ENCODE measurements at regions not wholly inside any gene's neighbourhood (a gene's known extent, or its start where the extent isn't known, plus 50 kb on each side); places are given as distances from the start of the nearest gene placed in this dataset.

DNA sequence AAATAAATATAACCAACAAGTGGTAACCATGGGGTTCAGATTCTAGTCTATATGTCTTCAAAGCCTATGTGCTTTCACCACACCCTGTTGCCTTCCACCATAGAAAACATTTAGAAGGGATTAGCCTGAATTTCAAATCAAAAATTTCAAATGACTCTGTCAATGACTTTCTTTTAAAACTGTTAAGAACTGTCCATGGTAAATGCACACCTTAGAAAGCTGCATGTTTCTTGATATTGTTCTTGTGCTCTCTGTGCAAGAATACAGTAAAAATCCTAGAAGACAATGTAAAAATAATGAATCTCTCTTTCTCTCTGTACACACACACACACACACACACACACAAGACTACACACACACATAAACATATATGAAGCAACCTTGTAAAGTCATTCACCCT lies 74.6 kb upstream of the EXOC1L start:
- Histone ChIP-seq H3K4me1 (no peaks in the 10 kb centered on the region), H3K27me3 (peaks cover 0 to 4% (median 0%) of the 10 kb centered on the region in 9 donors), H3K9me3 (no peaks in the 10 kb centered on the region), H3K27ac (no peak overlapping the region), H3K36me3 (no peaks in the 10 kb centered on the region), H3K4me3 (no peak overlapping the region)
- intact Hi-C loops (cut with DNase I): no loop called here
- TF ChIP-seq, protein P1, sequence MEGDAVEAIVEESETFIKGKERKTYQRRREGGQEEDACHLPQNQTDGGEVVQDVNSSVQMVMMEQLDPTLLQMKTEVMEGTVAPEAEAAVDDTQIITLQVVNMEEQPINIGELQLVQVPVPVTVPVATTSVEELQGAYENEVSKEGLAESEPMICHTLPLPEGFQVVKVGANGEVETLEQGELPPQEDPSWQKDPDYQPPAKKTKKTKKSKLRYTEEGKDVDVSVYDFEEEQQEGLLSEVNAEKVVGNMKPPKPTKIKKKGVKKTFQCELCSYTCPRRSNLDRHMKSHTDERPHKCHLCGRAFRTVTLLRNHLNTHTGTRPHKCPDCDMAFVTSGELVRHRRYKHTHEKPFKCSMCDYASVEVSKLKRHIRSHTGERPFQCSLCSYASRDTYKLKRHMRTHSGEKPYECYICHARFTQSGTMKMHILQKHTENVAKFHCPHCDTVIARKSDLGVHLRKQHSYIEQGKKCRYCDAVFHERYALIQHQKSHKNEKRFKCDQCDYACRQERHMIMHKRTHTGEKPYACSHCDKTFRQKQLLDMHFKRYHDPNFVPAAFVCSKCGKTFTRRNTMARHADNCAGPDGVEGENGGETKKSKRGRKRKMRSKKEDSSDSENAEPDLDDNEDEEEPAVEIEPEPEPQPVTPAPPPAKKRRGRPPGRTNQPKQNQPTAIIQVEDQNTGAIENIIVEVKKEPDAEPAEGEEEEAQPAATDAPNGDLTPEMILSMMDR (IDR thresholded peaks at IDR 0.05): no peak
- no peak for TF ChIP-seq POLR2A (IDR thresholded peaks at IDR 0.05)
- no peak for ATAC-seq
- no peak for DNase-seq

DNA sequence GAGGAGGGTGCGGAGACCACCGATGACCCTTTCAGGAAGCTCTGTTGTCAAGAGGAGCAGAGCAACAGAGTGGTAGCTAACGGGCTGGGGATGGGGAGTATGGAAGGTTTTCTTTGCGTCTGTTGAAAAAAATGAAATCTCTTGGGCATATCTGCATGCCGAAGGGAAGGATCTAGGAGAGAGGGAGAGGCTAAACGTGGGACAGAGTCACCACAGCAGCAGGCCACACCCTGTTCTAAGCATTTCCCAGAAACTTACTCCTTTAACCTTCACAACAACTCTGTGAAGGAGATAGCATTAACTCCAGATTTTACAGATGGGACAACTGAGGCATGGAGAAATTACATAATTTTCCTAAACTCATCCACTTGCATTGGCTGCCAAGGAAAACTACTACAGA lies 71.8 kb upstream of the EXOC1L start:
- ATAC-seq: no peak
- peaks cover 0 to 4% (median 0%) of the 10 kb centered on the region in 9 donors for H3K27me3 ChIP-seq
- H3K27ac ChIP-seq: no peak overlapping the region
- H3K36me3 ChIP-seq: no peaks in the 10 kb centered on the region
- no peak overlapping the region for H3K4me3 ChIP-seq
- no peaks in the 10 kb centered on the region for H3K4me1 ChIP-seq
- DNase-seq: no peak
- H3K9me3 ChIP-seq: peaks cover 0 to 4% (median 0%) of the 10 kb centered on the region in 12 donors
- intact Hi-C loops (cut with DNase I): no loop called here
- WGBS, 4 donors: 76 to 84% (median 83%) methylated on average over 6 of the region's 6 CpGs
- TF ChIP-seq POLR2A (IDR thresholded peaks at IDR 0.05): no peak
- TF ChIP-seq, protein P1 (IDR thresholded peaks at IDR 0.05): no peak

DNA sequence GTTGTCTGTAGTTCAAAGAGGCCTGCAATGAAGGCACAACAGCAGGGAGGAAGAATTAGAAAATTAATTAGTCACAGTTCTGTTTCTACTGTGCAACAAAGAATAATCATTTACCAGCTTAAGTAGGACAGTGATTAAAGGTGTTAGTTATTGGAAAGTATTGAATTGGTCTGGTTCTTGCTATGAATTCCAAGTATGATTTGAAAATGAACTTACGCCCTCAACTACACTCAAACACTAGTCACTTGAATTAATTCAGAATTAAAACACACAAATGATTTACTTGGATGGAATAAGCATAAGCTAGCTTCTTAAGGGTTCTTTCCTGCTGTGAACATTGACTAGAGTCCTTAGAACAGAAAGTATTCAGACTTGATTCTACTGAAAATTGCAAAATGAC lies 69.9 kb upstream of the EXOC1L start:
- Histone ChIP-seq H3K36me3 (no peaks in the 10 kb centered on the region), H3K27ac (no peak overlapping the region), H3K27me3 (peaks cover 0 to 4% (median 0%) of the 10 kb centered on the region in 9 donors), H3K4me1 (no peaks in the 10 kb centered on the region), H3K4me3 (no peak overlapping the region), H3K9me3 (peaks cover 0 to 4% (median 0%) of the 10 kb centered on the region in 12 donors)
- TF ChIP-seq POLR2A (IDR thresholded peaks at IDR 0.05): no peak
- TF ChIP-seq, protein P1 (IDR thresholded peaks at IDR 0.05): no peak
- DNase-seq (no peak), ATAC-seq (no peak)
- 94 to 100% (median 96%) methylated on average over 1 of the region's 1 CpG for WGBS, 4 donors
- intact Hi-C loops (cut with DNase I): no loop called here

DNA sequence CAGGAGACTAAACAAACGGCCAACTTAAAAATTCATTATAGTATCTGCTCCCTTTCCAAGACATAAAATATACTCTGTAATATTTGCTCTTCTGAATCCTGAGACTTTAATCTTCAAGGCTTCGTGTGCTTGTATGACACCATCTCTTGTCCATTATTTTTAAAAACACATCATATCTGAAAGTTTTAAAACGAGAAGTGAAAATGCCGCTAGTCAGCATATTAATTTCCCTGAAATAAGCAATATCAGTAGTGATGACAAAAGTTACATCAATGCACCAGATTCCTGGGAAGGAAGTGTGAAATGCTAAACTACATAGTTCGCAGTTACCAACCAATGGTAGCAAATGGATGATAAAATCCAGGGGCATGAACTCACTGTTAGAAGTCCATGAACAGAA lies 66.8 kb upstream of the EXOC1L start:
- no peak overlapping the region for H3K4me3 ChIP-seq
- no peaks in the 10 kb centered on the region for H3K4me1 ChIP-seq
- no peak for TF ChIP-seq POLR2A (IDR thresholded peaks at IDR 0.05)
- TF ChIP-seq, protein P1 (IDR thresholded peaks at IDR 0.05): no peak
- ATAC-seq (no peak), DNase-seq (no peak)
- no peak overlapping the region for H3K27ac ChIP-seq
- H3K27me3 ChIP-seq: no peaks in the 10 kb centered on the region
- intact Hi-C loops (cut with DNase I): no loop called here
- WGBS, 4 donors: 80 to 82% (median 81%) methylated on average over 5 of the region's 5 CpGs
- peaks cover 0 to 4% (median 0%) of the 10 kb centered on the region in 12 donors for H3K9me3 ChIP-seq
- H3K36me3 ChIP-seq: no peaks in the 10 kb centered on the region

Measured in heart left ventricle (tissue), 16 donors.